ENCODE measurements at regions not wholly inside any gene's neighbourhood (a gene's known extent, or its start where the extent isn't known, plus 50 kb on each side); places are given as distances from the start of the nearest gene placed in this dataset.

DNA sequence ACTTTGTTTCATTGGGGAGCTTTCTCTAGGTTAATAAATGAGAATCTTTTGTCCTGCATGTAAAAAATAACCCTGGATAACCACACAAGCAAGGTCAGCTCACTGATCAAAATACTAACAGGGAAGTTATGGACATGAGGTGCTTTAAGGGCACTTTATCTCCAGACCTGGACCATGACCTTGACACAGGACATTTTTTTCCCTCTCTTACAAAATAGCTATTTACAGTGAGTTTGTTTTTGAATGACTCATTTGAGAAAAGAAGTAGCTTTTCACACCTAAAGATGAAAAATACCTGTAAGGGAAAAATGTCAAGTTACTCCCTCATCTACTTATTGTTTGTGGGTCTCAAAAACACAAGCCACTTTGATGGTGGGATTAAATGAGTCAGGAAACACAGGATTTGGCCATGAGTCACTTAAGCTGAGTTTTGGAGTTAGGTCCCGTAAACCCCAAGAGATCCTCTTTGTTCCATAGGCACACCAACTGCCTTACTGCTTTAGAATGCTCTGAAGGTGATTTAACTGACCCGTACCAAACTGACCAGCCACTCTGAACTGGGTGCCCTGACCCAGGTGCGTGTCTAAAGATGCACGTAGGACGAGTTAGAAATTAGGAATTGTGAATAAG, 479.3 kb upstream of the NXPH2 start:
- DNase-seq: no peak

GRCh38 chr2:139241286-139241685, 461.1 kb upstream of the NXPH2 start:
- DNase-seq: no peak

DNA sequence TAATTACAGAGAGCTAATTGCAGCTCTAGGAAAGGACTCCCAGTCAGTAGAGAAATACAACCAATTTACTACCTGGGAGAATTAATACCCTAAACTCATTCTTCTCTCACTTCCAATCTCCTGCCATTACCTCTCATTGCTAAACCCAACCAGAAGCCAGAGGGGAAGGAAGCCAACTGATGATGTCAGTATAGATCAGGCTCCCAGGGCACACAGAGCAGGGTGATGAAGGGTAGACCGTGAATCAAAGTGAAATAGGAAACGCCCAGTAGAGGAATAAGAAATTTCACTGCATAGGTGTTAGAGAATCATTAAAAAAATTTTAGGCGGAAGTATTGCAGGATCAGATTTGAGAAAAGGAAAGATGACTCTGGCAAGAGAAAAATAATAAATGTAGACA, 456.8 kb upstream of the NXPH2 start:
- DNase-seq: no peak

DNA sequence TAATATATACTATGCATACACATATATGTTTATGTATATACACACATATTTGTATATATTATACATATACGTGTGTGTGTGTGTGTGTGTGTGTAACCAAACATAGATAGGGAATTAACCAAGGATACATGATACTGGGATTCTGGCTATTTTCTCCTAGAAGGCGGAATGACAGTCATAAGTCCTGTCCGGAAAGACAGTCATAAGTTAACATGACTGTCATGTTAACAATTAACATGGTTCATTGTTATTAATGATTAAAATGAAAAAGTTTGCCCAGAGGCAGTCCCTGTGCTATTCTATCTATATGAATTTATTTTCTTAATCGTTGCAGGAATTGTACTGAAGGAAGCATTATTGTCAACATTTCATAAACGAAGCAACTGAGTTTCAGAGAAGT, 450.7 kb upstream of the NXPH2 start:
- DNase-seq: no peak

DNA sequence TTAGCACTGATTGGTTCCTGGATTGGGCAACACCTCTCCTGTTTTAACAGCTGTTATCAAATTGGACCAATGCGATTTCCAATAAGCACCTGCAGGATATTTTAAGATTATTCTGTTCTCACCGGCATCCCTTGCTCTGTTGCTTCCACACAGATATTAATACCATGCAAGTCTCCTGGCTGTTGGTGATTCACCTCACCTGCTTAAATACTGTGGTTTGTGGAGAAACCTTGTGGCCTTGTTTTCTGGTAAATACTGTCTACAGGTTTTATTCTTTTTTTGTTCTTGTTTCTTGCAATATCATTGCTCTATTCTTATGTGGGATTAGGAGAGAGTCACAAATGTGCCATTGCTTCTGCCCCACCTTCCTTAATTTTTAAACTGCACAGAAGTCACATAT, 448.1 kb upstream of the NXPH2 start:
- DNase-seq: no peak

DNA sequence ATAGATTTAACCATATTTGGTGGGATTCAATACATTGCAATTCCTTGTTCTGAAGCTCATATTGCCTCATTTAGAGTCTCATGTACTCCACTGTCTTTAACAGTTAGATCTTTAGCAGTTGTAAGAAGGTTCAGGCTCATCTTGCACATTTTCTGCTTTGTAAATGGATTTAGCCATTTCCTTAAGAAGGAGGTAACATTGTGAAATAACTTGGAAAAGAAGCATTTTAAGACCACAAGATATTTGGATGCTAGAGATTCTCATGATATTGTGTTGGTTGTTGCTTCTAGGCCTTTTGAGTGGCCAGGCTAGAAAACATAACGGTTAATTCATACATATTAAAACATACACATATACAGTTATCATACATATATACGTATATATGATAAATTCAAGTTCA, 445.8 kb upstream of the NXPH2 start:
- DNase-seq: no peak

DNA sequence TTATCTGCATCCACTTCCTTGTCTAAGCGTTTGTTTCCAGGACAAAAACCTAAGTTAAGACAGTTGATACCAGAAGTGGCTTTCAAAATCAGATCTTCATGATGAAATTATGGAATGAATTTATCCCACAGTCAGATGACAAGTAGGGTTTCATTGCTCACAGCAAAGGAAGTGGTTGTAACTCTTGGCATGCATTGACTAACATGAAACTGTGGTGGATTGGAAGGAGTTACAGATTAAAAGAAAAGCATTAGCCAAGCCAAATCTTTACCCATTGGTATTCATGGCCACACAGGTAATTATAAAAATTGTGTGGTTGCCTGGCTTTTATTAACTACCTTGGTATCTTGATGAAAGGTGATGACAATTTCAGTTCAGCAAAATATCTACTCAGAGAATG, 438.0 kb upstream of the NXPH2 start:
- no peak for DNase-seq

DNA sequence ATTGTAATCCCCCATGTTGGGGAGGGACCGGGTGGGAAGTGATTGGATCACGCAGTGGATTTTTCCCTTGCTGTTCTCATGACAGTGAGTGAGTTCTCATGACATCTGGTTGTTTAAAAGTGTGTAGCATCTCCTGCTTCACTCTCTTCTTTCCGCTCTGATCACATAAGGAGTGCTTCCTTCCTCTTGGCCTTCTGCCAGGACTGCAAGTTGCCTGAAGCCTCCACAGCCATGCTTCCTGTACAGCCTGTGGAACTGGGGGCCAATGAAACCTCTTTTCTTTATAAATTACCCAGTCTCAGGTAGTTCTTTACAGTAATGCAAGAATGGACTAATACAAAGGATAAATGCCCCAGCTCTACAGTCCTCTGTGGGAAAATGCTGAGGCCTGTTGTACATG, 437.5 kb upstream of the NXPH2 start:
- peak in 1 of 4 experiments; percentile 1 for DNase-seq

DNA sequence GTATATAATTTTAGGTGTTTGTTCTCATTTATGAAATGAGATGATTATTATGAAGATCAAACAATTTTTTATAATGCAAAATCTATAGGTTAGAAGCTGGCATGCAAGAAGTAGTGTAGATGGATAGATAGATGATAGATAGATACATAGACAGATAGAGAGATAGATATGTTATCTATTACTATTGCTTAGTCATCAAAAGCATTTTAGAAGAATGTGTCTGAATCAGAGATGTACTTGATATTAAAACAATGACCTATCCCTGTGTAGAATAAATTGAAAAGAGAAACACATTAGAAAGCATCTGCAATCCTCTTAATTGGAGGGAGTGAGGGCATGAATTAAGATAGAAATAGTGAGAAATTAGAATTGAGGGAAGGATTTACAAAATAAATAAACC, 436.2 kb upstream of the NXPH2 start:
- DNase-seq: no peak

DNA sequence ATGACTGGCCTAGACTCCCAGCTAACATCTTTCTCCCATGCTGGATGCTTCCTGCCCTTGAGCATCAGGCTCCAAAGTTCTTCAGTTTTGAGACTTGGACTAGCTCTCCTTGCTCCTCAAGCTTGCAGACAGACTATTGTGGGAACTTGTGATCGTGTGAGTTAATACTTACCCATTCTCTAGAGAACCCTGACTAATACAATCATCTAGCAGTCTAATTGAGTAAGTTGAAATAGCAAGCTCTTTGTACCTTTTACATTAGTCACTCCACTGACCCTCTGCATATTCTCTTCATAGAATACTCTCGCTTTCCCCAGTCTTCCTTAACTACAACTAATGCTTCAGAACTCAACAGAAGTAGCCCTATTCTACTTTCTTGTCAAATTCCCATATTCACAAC, 434.6 kb upstream of the NXPH2 start:
- DNase-seq: no peak

GRCh38 chr2:139209586-139209985, 429.4 kb upstream of the NXPH2 start:
- DNase-seq: no peak

GRCh38 chr2:139201516-139201915, 421.3 kb upstream of the NXPH2 start:
- DNase-seq: no peak

DNA sequence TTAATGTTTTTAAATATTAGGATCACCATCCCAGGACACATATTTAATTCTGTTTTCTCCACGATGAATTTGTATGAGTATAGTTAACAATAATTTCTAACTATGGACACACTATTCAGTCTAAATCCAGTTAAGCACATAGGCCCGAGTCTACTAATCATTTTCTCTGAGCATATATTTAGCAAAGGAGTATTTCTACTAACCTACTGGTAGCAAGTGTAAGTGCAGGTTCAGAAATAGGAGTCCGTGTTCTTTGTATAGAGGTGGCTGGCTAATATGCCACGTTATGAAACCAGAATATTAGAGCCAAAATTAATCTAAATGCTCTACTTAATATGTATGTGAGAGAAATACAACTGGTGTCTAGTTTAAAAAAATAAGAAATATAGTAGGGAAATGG, 416.6 kb upstream of the NXPH2 start:
- DNase-seq: no peak

GRCh38 chr2:139194546-139194945, 414.4 kb upstream of the NXPH2 start:
- no peak for DNase-seq

- DNase-seq: no peak
Measured at GRCh38 chr2:139177041-139177440, 396.9 kb upstream of the NXPH2 start.

DNA sequence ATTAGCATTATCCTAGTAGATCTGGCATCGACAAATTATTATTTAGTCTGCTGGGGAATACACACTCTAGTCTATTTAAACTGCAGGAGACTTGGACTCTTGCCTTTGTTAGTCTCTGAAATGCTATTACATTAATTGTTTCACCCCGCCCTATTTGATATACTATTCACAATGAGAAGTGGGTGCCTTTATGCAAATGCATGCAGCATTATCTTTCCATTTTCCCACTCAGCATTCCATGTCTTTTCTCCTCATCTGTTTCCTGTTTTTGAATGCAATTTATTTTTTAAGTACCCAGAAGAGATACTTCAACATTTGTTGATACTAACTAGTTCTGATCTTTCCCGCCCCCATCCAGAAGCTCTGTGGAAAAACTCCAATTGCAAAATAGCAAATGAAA, 395.3 kb upstream of the NXPH2 start:
- no peak for DNase-seq

GRCh38 chr2:139170406-139170805, 390.2 kb upstream of the NXPH2 start:
- no peak for DNase-seq

DNA sequence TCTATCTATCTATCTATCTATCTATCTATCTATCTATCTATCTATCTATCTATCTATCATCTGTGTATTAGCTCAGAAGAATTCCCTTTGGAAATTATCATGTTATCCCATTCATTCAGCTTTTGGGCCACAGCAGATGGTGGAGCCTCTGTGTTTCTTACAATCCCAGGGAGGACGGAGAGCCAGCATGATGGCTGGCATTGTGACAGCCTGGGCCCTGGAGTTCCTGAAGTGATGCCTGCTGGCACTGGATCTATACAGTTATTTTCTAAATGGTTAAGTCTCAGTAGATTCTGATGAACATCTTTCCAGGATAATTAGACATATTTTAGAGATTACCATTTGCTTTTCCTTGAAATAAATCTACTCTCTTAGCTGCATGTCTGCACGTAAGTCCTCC, 385.4 kb upstream of the NXPH2 start:
- DNase-seq: no peak

- DNase-seq: no peak
Measured at GRCh38 chr2:139165041-139165440, 384.9 kb upstream of the NXPH2 start.

- DNase-seq: no peak
Measured at GRCh38 chr2:139162957-139163356, 382.8 kb upstream of the NXPH2 start.

DNA sequence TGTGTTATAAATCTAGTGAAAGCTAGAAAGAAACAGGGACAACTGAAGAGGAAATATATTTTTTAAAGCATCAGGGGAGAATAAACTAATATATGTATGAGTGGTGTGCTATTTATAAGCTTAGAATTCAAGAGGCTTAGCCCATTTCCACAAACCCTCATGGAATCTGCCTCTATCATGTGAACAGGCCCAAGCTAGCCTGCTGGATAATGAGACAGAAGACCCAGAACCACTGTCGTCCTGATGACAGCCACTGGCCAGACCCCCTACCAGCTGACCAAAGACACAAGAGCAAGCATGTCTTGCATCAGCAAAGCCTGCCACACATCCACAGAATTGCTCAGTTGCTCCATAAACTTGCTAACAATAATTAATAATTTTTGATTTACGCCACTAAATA, 382.3 kb upstream of the NXPH2 start:
- no peak for DNase-seq

DNA sequence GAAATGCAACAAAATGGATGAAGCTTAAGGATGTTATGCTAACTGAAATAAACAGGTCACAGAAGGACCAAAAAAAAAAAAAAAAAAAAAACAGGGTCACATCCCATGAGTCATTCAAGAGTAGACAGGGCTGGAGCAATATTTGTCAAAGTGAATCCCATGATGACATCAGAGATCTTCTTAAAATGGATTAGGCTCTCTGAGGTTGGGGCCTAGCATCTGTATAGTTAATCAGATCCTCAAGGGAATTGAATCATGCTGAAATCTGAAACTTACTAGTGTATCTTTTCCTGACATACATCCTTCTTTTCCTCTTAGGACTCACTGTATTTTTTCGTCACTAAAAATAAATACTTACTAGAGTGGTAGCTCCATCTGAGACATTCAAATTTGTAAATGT, 380.6 kb upstream of the NXPH2 start:
- no peak for DNase-seq

GRCh38 chr2:139159177-139159576, 379.0 kb upstream of the NXPH2 start:
- no peak for DNase-seq

DNA sequence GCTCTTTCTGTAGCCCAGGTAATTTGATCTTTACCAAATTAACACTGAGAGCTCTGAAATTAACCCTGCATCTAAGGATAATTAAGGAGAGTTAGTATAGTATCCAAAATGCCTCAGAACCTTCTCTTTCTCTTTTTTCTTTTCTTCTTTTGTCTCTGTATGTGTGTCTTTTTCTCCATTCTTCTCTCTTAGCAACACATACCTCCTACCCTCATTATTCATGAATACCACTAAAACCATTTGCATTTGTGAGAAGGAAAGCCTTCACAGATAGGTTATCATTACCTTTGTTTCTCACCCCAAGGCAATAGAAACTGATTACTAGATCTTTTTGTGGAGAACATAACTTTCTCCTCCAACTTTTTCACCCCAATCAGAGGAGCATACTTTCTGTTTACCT, 376.5 kb upstream of the NXPH2 start:
- DNase-seq: no peak

- DNase-seq: no peak
Measured at GRCh38 chr2:139155991-139156390, 375.8 kb upstream of the NXPH2 start.

All from suppressor macrophage (primary cell).